NCI-H748 (cell line): ENCODE measurements at regions not wholly inside any gene's neighbourhood (a gene's known extent, or its start where the extent isn't known, plus 50 kb on each side); places are given as distances from the start of the nearest gene placed in this dataset.
"Not testable (repeated sequence)": the region's sequence is repeated elsewhere in the genome, so short reads cannot be mapped to it uniquely, and the experiment has no call there.

ENCODE experiments used
- DNase-seq: peaks from one replicate; lab custom pipeline; 2025; ENCODE audit not compliant: unreplicated experiment; lab: John Stamatoyannopoulos, UW

GRCh38 chr12:60441577-60441976 lies 845.7 kb downstream of the SLC16A7 start:
- no peak for DNase-seq

DNA sequence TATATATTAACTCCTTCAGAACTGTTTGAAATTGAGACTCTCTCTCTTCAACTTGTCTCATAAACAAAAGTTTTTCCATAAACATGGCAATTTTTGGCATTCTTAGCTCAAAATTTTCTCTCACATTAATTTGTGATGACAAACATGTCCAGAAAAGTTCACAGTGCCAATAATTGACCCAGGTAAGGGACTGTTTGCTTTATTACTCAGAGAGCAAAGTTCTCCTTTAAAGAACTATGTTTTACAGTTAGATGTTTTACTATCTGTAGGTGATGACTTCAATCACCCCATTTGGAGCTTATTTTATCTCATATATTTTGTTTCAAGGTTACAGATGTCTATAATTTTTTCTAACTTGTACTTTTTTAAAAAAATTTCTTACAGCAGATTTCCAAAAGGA lies 855.6 kb downstream of the SLC16A7 start:
- DNase-seq = no peak

GRCh38 chr12:60465060-60465459 lies 869.2 kb downstream of the SLC16A7 start:
- DNase-seq = no peak

- no peak for DNase-seq
These were observed 872.7 kb downstream of the SLC16A7 start for GRCh38 chr12:60468546-60468945.

DNA sequence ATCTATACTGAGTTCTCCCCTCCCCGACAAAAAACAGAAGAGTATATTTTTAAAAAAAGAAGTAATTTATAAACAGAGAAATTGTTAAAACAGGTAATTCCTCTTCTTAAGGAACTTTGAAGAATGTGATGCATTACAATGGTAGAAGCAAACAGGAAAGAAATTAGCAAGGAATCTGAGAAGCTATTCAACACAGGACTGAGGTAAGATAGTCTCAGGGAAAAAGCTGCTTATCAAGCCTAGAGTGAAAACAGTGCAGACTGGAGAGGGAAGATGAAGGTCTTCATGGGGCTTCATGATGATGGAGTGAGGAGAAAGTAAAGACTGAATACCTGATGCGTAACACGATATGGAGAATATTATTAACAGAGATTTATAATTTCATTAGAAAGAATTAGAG lies 880.0 kb downstream of the SLC16A7 start:
- DNase-seq = no peak

DNA sequence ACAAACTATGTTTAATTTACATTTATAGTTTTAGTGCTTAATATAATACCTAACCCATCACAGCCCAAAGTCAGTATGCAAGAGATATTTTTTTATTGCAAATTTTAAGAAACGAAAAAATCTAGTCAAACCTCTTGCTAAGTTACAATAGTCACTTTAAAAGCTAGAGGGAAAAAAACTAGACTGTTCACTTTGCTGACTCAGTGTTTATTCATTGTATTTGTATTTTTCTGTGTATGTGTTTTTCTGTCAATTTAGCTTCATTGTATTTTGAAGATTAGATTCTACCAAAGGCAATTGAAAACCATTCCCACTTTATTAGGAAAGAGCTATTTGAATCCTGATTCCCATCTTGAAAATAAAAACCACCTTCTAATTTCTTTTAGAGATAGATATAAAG lies 891.5 kb downstream of the SLC16A7 start:
- DNase-seq = no peak

DNA sequence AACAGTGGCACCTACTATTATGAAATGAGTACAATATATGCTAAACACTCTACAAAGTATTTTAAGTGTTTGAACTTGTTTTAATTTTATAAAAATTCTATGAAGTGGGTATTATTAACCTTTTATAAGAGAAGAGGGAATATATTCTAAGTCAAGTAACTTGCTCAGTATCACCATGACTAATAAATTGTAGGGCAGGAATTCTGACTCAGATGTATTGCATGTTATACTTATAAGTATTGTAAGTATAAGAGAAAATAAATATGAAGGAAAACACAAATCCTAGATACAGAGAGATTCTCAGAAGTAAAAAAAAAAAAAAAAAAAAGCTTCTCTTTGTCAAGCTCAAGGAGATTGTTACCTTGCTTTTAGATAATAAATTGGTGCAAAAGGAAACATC lies 893.2 kb downstream of the SLC16A7 start:
- DNase-seq = no peak

DNA sequence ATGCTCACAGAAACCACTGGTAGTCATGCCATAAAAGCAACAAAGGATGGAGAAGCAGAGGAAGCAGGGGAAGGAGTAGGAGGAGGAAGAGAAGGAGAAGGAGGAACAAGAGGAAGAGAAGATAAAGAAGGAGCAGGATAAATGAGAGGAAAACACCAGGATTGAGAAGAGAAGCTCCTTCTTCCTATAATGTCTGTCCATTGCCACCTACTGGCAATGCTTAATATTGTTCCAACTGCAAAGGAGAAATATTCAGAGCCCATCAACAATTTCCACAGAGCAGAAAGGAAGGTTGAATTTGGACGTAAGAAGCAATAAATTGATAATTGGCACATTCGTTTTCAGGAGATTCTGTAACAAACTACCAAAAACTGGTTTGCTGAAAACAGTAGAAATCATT lies 898.4 kb downstream of the SLC16A7 start:
- DNase-seq = peak; percentile 71

GRCh38 chr12:60498656-60499055 lies 902.8 kb downstream of the SLC16A7 start:
- DNase-seq = no peak

- DNase-seq = peak; percentile 58
These were observed 905.4 kb downstream of the SLC16A7 start for GRCh38 chr12:60501124-60501729.

- no peak for DNase-seq
These were observed 927.0 kb downstream of the SLC16A7 start for GRCh38 chr12:60522684-60523400.

DNA sequence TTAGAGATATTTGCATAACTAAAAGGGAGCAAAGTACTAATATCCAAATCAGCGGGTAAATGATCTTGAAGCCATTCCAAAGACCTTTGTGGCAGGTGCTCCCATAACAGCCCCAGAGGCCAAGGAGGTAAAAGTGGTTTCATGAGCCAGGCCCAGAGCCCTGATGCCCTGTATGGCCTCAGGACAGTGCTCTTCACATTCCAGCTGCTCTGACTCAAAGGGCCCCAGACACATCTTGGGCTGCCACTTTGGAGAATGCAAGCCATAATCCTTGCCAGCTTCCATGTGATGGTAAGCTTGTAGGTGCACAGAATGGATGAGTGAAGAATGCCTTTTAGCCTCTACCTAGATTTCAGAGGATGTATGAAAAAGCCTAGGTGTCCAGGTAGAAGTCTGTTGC lies 933.4 kb downstream of the SLC16A7 start:
- no peak for DNase-seq

DNA sequence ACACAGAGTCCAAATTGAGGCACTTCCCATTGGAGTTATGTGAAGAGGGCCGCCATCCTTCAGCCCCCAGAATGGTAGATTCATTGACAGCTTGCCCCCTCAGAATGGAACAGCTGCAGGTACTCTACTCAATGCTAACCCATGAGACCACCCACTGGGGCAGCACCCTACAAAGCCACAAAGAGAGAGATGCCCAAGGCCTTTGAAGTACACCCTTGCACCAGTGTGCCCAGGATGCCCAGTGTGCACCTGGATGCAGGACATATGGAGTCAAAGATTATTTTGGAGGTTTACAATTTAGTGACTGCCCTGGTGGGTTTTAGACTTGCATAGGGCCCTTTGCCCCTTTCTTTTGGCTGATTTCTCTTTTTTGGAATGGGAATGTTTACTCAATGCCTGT lies 933.9 kb downstream of the SLC16A7 start:
- DNase-seq = no peak

- DNase-seq = peak; percentile 60
These were observed 939.5 kb downstream of the SLC16A7 start for GRCh38 chr12:60535363-60535762.

- DNase-seq = no peak
These were observed 943.8 kb downstream of the SLC16A7 start for GRCh38 chr12:60539592-60539991.

GRCh38 chr12:60568914-60569313 lies 973.1 kb downstream of the SLC16A7 start:
- DNase-seq = peak; percentile 3

DNA sequence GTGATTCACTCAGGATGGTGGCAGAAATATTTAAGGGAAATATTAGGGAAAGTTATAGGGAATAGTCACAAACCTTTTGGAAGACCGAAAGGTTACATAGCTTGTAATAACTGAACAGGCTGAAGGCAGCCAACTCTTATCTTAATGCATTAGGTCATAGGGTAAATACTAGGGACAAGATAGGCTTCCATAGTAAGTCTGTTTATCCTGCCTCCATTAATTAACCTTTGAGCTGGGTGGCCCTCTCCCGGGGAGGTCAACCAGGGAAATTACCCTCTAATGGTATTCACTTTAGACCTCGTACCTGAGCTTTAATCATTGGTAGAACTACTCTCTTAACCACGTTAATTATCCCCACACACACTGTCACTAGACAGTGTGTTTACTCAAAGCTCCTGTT lies 981.8 kb downstream of the SLC16A7 start:
- DNase-seq = peak; percentile 56

GRCh38 chr12:60587664-60588063 lies 991.8 kb downstream of the SLC16A7 start:
- DNase-seq = not testable (repeated sequence)

- no peak for DNase-seq
These were observed 998.3 kb downstream of the SLC16A7 start for GRCh38 chr12:60594035-60594711.

GRCh38 chr12:60602601-60603000 lies 1006.8 kb downstream of the SLC16A7 start:
- DNase-seq = no peak

DNA sequence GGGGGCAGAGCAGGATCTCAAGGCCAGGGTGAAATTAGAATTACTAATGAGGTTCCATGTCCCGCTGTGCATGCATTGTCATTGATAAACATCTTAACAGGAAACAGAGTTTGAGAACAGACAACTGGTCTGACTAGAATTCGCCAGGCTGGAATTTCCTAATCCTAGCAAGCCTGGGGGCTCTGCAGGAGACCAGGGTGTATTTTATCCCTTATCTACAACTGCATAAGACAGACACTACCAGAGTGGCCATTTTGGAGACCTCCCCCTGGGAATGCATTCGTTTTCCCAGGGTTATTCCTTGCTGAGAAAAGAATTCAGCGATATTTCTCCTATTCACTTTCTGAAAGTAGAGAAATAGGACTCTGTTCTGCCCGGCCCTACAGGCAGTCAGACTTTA lies 1007.6 kb downstream of the SLC16A7 start:
- DNase-seq = peak; percentile 14

DNA sequence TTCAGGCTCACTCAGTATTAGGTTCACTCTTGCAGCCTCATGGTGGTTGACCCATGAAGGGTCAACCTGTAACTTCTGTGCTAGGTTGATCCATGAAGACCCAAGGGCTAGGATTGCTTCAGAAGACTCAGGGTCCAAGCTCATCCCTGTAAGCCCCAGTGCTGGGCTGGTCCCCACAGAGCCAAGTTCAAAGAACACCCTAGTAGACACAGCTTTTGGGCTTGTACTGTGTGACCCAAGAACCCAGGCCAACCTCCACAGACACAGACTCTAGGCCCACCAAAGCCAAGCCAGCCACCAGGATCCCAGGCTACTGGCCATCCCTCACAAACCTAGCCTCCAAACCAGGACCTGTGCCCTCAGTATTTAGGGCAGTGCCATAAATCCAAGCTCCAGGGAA lies 1020.6 kb downstream of the SLC16A7 start:
- no peak for DNase-seq
